ENCODE measurements at regions not wholly inside any gene's neighbourhood (a gene's known extent, or its start where the extent isn't known, plus 50 kb on each side); places are given as distances from the start of the nearest gene placed in this dataset.
"Not testable (repeated sequence)": the region's sequence is repeated elsewhere in the genome, so short reads cannot be mapped to it uniquely, and the experiment has no call there.

DNA sequence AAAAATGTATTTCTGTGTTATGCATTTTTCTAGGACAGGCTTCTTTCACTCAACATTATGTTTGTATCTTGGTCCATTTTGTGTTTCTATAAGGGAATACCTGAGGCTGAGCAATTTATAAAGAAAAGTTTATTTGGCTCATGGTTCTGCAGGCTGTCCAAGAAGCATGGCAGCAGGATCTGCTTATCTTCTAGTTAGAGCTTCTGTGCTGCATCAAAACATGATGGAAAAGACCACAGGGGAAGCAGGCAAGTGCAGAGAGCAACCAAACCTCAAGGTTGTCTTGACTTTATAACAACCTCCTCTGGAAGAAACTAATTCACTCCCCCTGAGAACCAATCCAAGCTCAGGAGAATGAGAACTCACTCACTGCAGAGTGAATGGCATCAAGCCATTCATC, 1601.0 kb upstream of the NUDT12 start:
- Histone ChIP-seq H3K4me1 (ENCODE audit: insufficient read depth, low read length, poor library complexity, severe bottlenecking) (no peaks in the 10 kb centered on the region), H3K36me3 (ENCODE audit: insufficient read depth, low read length) (no peaks in the 10 kb centered on the region), H3K79me2 (ENCODE audit: insufficient read depth, low read depth, low read length) (no peaks in the 10 kb centered on the region), H3K27ac (ENCODE audit: low read depth, low read length, poor library complexity, severe bottlenecking) (no peak overlapping the region), H3K9me2 (ENCODE audit: insufficient read depth, low read length) (no peaks in the 10 kb centered on the region), H3K4me3 (ENCODE audit: low read depth, low read length, poor library complexity, severe bottlenecking) (no peak overlapping the region), H3K9me3 (ENCODE audit: low read length) (no peaks in the 10 kb centered on the region), H3K4me2 (ENCODE audit: low read length) (no peak overlapping the region), H2AFZ (ENCODE audit: low read length) (no peak overlapping the region), H4K20me1 (ENCODE audit: insufficient read depth, low read length) (no peaks in the 10 kb centered on the region)
- BruUV-seq (replicated peaks), result no TSS peak
- CTCF ChIA-PET (ENCODE audit: unreplicated experiment), result no interaction called here
- intact Hi-C loops (cut with micrococcal nuclease; ENCODE audit: unreplicated experiment), result no loop called here
- no peak for DNase-seq (ENCODE audit: low spot score)
- TF ChIP-seq, protein P1, sequence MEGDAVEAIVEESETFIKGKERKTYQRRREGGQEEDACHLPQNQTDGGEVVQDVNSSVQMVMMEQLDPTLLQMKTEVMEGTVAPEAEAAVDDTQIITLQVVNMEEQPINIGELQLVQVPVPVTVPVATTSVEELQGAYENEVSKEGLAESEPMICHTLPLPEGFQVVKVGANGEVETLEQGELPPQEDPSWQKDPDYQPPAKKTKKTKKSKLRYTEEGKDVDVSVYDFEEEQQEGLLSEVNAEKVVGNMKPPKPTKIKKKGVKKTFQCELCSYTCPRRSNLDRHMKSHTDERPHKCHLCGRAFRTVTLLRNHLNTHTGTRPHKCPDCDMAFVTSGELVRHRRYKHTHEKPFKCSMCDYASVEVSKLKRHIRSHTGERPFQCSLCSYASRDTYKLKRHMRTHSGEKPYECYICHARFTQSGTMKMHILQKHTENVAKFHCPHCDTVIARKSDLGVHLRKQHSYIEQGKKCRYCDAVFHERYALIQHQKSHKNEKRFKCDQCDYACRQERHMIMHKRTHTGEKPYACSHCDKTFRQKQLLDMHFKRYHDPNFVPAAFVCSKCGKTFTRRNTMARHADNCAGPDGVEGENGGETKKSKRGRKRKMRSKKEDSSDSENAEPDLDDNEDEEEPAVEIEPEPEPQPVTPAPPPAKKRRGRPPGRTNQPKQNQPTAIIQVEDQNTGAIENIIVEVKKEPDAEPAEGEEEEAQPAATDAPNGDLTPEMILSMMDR (conservative IDR thresholded peaks at IDR 0.05; ENCODE audit: low read length), result no peak
- no peak for TF ChIP-seq EZH2phosphoT487 (IDR thresholded peaks at IDR 0.05; ENCODE audit: borderline replicate concordance, low read depth, low read length)
- POLR2A ChIA-PET, result interaction anchor here (0.7 to 0.9 kb wide), 2 partner anchors 10 to 1243 kb away, joined by 4 to 5 read pairs; no protein-coding TSS in a partner anchor

DNA sequence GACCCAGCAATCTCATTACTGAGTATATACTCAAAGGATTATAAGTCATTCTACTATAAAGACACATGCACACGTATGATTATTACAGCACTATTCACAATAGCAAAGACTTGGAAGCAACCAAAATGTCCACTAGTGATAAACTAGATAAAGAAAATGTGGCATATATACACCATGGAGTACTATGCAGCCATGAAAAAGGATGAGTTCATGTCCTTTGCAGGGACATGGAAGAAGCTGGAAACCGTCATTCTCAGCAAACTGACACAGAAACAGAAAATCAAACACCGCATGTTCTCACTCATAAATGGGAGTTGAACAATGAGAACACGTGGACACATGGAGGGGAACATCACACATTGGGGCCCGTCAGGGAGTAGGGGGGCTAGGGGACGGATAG, 1600.0 kb upstream of the NUDT12 start:
- POLR2A ChIA-PET, result interaction anchor here (0.9 kb wide), 1 partner anchor 9 kb away, joined by 4 read pairs; no protein-coding TSS in a partner anchor
- H3K4me2 ChIP-seq (ENCODE audit: low read length); H3K36me3 ChIP-seq (ENCODE audit: insufficient read depth, low read length); H3K4me1 ChIP-seq (ENCODE audit: insufficient read depth, low read length, poor library complexity, severe bottlenecking); H4K20me1 ChIP-seq (ENCODE audit: insufficient read depth, low read length); intact Hi-C loops (cut with micrococcal nuclease; ENCODE audit: unreplicated experiment); H3K4me3 ChIP-seq (ENCODE audit: low read depth, low read length, poor library complexity, severe bottlenecking); H3K9me3 ChIP-seq (ENCODE audit: low read length); H3K9me2 ChIP-seq (ENCODE audit: insufficient read depth, low read length); BruUV-seq (replicated peaks); CTCF ChIA-PET (ENCODE audit: unreplicated experiment); H3K79me2 ChIP-seq (ENCODE audit: insufficient read depth, low read depth, low read length); H2AFZ ChIP-seq (ENCODE audit: low read length); H3K27ac ChIP-seq (ENCODE audit: low read depth, low read length, poor library complexity, severe bottlenecking); DNase-seq (ENCODE audit: low spot score): not testable (repeated sequence)

DNA sequence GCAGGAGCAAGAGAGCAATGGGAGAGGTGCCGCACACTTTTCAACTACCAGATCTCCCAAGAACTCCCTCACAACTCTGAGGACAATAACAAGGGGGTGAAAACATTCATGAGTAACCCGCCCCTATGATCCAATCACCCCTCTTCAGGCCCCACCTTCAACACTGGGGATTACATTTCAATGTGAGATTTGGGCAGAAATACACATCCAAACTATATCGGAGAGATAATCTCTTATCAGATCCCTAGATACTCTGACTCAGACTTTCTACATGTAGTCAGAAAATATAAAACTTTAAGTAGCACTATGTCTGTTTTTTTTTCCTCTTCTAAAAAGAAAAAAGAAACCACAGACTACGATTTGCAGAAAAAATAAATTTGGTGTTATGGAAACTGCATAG, 1595.9 kb upstream of the NUDT12 start:
- Histone ChIP-seq H2AFZ (ENCODE audit: low read length) (no peak overlapping the region), H3K4me1 (ENCODE audit: insufficient read depth, low read length, poor library complexity, severe bottlenecking) (no peaks in the 10 kb centered on the region), H3K79me2 (ENCODE audit: insufficient read depth, low read depth, low read length) (no peaks in the 10 kb centered on the region), H4K20me1 (ENCODE audit: insufficient read depth, low read length) (no peaks in the 10 kb centered on the region), H3K9me3 (ENCODE audit: low read length) (no peaks in the 10 kb centered on the region), H3K4me3 (ENCODE audit: low read depth, low read length, poor library complexity, severe bottlenecking) (no peak overlapping the region), H3K4me2 (ENCODE audit: low read length) (no peak overlapping the region), H3K9me2 (ENCODE audit: insufficient read depth, low read length) (no peaks in the 10 kb centered on the region), H3K36me3 (ENCODE audit: insufficient read depth, low read length) (no peaks in the 10 kb centered on the region), H3K27ac (ENCODE audit: low read depth, low read length, poor library complexity, severe bottlenecking) (no peak overlapping the region)
- no peak for DNase-seq (ENCODE audit: low spot score)
- intact Hi-C loops (cut with micrococcal nuclease; ENCODE audit: unreplicated experiment), result no loop called here
- POLR2A ChIA-PET, result no interaction called here
- CTCF ChIA-PET (ENCODE audit: unreplicated experiment), result no interaction called here
- no TSS peak for BruUV-seq (replicated peaks)
- no peak for TF ChIP-seq EZH2phosphoT487 (IDR thresholded peaks at IDR 0.05; ENCODE audit: borderline replicate concordance, low read depth, low read length)
- TF ChIP-seq, protein P1 (conservative IDR thresholded peaks at IDR 0.05; ENCODE audit: low read length), result no peak
